Liver (tissue), 8 donors: ENCODE measurements at regions not wholly inside any gene's neighbourhood (a gene's known extent, or its start where the extent isn't known, plus 50 kb on each side); places are given as distances from the start of the nearest gene placed in this dataset.

Experiments used
- DNase-seq: peaks from one replicate; pipeline ENCODE4 v3.0.0-alpha.2; 2017; ENCODE audit warnings: low spot score
- H3K27ac ChIP-seq, 2 donors: one replicate each; pipeline ENCODE4 v1.7.0; 2013; ENCODE audit warnings: inconsistent platforms in 2 of 2, low read length in 2 of 2, control low read depth in 1 of 2, low read depth in 1 of 2, mild to moderate bottlenecking in 1 of 2
- H3K27me3 ChIP-seq, 4 donors: one replicate each; pipeline versions ENCODE4 v1.6.1 to v1.7.0; 2013; ENCODE audit warnings: low read length in 3 of 4, inconsistent platforms in 1 of 4, mild to moderate bottlenecking in 1 of 4, moderate library complexity in 1 of 4; ENCODE audit not compliant: control insufficient read depth in 4 of 4, insufficient read depth in 4 of 4
- H3K36me3 ChIP-seq, 4 donors: one replicate each; pipeline versions ENCODE4 v1.6.1 to v1.7.0; 2013; ENCODE audit warnings: low read length in 3 of 4, mild to moderate bottlenecking in 3 of 4, low read depth in 1 of 4, moderate library complexity in 1 of 4; ENCODE audit not compliant: control insufficient read depth in 4 of 4, insufficient read depth in 3 of 4
- H3K4me1 ChIP-seq, 4 donors: one replicate each; pipeline versions ENCODE4 v1.6.1 to v1.7.0; 2013; ENCODE audit warnings: low read length in 3 of 4, mild to moderate bottlenecking in 3 of 4, moderate library complexity in 1 of 4; ENCODE audit not compliant: control insufficient read depth in 4 of 4, insufficient read depth in 4 of 4
- H3K4me3 ChIP-seq, 3 donors: one replicate each; pipeline versions ENCODE4 v1.6.1 to v1.7.0; 2013; ENCODE audit warnings: low read length in 3 of 3, control low read depth in 1 of 3, low read depth in 1 of 3, mild to moderate bottlenecking in 1 of 3
- H3K9ac ChIP-seq, 2 donors: one replicate each; pipeline ENCODE4 v1.7.0; 2013; ENCODE audit warnings: low read length in 2 of 2, mild to moderate bottlenecking in 2 of 2, moderate library complexity in 2 of 2, control low read depth in 1 of 2, low read depth in 1 of 2
- H3K9me3 ChIP-seq, 4 donors: one replicate each; pipeline versions ENCODE4 v1.6.1 to v1.7.0; 2013; ENCODE audit warnings: low read length in 3 of 4; ENCODE audit not compliant: control insufficient read depth in 4 of 4
- EGR1 ChIP-seq, 2 donors: IDR thresholded peaks; 2 replicates each; pipeline ENCODE4 v1.6.1; 2016 to 2018; ENCODE audit warnings: antibody characterized with exemption in 2 of 2, low read depth in 2 of 2
- FOXA1 ChIP-seq: IDR thresholded peaks from 2 replicates; pipeline ENCODE4 v1.6.1; 2016; ENCODE audit warnings: antibody characterized with exemption
- FOXA2 ChIP-seq: IDR thresholded peaks from 2 replicates; pipeline ENCODE4 v1.6.1; 2016; ENCODE audit warnings: antibody characterized with exemption
- GABPA ChIP-seq, 2 donors: IDR thresholded peaks in 1 of 2; conservative IDR thresholded peaks in 1 of 2; 2 replicates each; pipeline ENCODE4 v1.6.1; 2016; ENCODE audit warnings: antibody characterized with exemption in 2 of 2, mild to moderate bottlenecking in 1 of 2, moderate library complexity in 1 of 2
- HNF4A ChIP-seq, 2 donors: conservative IDR thresholded peaks; 2 replicates each; pipeline ENCODE4 v1.6.1; 2016; ENCODE audit warnings: antibody characterized with exemption in 2 of 2, mild to moderate bottlenecking in 2 of 2
- HNF4G ChIP-seq: IDR thresholded peaks from 2 replicates; pipeline ENCODE4 v1.6.1; 2016; ENCODE audit warnings: antibody characterized with exemption
- JUND ChIP-seq, 2 donors: IDR thresholded peaks; 2 replicates each; pipeline ENCODE4 v1.6.1; 2016; ENCODE audit warnings: antibody characterized with exemption in 2 of 2
- NR2F2 ChIP-seq: IDR thresholded peaks from 2 replicates; pipeline ENCODE4 v1.6.1; 2016; ENCODE audit warnings: antibody characterized with exemption
- RAD21 ChIP-seq, 2 donors: IDR thresholded peaks; 2 replicates each; pipeline ENCODE4 v1.6.1; 2016; ENCODE audit warnings: antibody characterized with exemption in 2 of 2, mild to moderate bottlenecking in 2 of 2
- RXRA ChIP-seq, 2 donors: IDR thresholded peaks; 2 replicates each; pipeline ENCODE4 v1.6.1; 2017 to 2018; ENCODE audit warnings: antibody characterized with exemption in 2 of 2, mild to moderate bottlenecking in 1 of 2
- SP1 ChIP-seq: IDR thresholded peaks from 2 replicates; pipeline ENCODE4 v1.6.1; 2018; ENCODE audit warnings: antibody characterized with exemption, mild to moderate bottlenecking
- TAF1 ChIP-seq: conservative IDR thresholded peaks from 2 replicates; pipeline ENCODE4 v1.6.1; 2016; ENCODE audit warnings: antibody characterized with exemption, mild to moderate bottlenecking
- YY1 ChIP-seq: IDR thresholded peaks from 2 replicates; pipeline ENCODE4 v1.6.1; 2016; ENCODE audit warnings: antibody characterized with exemption, mild to moderate bottlenecking
- WGBS: extraction: QIAGEN DNeasy Blood & Tissue Kit; methylation state at CpG from one replicate; pipeline ENCODE4 v1.1.7; 2013; 5-methylcytosine and 5-hydroxymethylcytosine counted together
- TF ChIP-seq, protein P1 (sequence below): IDR thresholded peaks from 2 replicates; pipeline ENCODE4 v1.6.1; 2016; ENCODE audit warnings: antibody characterized with exemption
- TF ChIP-seq, protein P2 (sequence below): fragments of 150-350 bp; IDR thresholded peaks from 2 replicates; pipeline ENCODE4 v1.5.1; 2017; ENCODE audit warnings: improper control_type of control experiment, low read depth, low read length; ENCODE audit not compliant: missing input control
- TF ChIP-seq, protein P3 (sequence below): IDR thresholded peaks from 2 replicates; pipeline ENCODE4 v1.6.1; 2016; ENCODE audit warnings: antibody characterized with exemption
- TF ChIP-seq, protein P4 (sequence below): IDR thresholded peaks from 2 replicates; pipeline ENCODE4 v1.6.1; 2016; ENCODE audit warnings: antibody characterized with exemption, mild to moderate bottlenecking
- TF ChIP-seq, protein P5 (sequence below): IDR thresholded peaks from 2 replicates; pipeline ENCODE4 v1.6.1; 2016; ENCODE audit warnings: antibody characterized with exemption
- donor health status: healthy.
- donor health status: healthy.
- donor health status: healthy.
- donor health status: healthy.
- donor health status: healthy.

DNA sequence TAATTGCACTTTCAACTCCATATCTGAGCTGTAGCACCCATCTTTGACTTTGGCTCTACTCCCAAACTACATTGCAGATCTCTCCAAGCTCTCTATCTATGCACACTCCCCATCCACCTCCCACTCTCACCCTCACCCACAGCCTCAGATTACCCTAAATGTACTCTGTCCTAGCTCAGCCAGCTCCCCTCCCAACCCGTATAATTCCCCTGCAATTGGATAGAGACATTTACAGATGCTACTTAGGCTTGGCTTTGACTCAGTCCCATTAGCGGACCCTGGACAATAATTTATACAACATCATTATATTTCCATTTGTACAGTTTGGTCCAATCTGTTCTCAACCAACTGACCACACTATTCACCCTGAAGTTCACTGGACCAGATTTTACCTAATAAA is 338.9 kb upstream of the ANO3 start:
- no peak for DNase-seq

DNA sequence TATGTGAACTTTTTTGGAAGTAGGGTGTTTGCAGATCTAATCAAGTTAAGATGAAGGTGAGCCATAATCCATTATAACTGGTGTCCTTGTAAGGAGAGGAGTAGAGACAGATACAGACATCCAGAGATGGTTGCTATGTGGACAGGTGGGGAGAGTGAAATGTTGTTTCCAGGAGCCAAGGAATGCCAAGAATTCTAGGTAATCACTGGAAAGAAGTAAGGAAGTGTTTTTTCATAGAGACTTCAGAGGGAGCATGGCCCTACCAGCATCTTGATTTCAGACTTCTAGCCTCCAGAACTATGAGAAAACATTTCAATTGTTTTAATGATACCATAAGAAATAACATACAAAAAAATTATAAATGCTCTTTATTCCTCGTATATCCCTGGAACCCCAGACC is 320.5 kb upstream of the ANO3 start:
- Histone ChIP-seq H3K27ac (no peak overlapping the region), H3K9ac (no peak overlapping the region), H3K9me3 (no peaks in the 10 kb centered on the region), H3K4me1 (no peaks in the 10 kb centered on the region), H3K4me3 (no peak overlapping the region), H3K36me3 (no peaks in the 10 kb centered on the region), H3K27me3 (no peaks in the 10 kb centered on the region)
- no peak for DNase-seq
- TF ChIP-seq SP1 = no peak
- TF ChIP-seq TAF1 = no peak
- TF ChIP-seq, protein P1, sequence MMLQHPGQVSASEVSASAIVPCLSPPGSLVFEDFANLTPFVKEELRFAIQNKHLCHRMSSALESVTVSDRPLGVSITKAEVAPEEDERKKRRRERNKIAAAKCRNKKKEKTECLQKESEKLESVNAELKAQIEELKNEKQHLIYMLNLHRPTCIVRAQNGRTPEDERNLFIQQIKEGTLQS = no peak
- no peak for TF ChIP-seq HNF4A (conservative IDR thresholded peaks at IDR 0.05)
- WGBS = 73% methylated on average over 1 of the region's 1 CpG

More for the DNA sequence above, 338.9 kb upstream of the ANO3 start:
- H3K4me1 ChIP-seq = no peaks in the 10 kb centered on the region
- TF ChIP-seq NR2F2 (no peak), RXRA (IDR thresholded peaks at IDR 0.05) (no peak), JUND (IDR thresholded peaks at IDR 0.05) (no peak), HNF4A (conservative IDR thresholded peaks at IDR 0.05) (no peak), TAF1 (no peak), GABPA (IDR thresholded peaks at IDR 0.05 in 1 of 2, conservative IDR thresholded peaks at IDR 0.05 in 1 of 2) (no peak), YY1 (no peak), FOXA2 (no peak), RAD21 (IDR thresholded peaks at IDR 0.05) (no peak), HNF4G (no peak), FOXA1 (no peak), EGR1 (IDR thresholded peaks at IDR 0.05; ENCODE audit: low read depth in 2 of 2) (no peak), SP1 (no peak)
- TF ChIP-seq, protein P2, sequence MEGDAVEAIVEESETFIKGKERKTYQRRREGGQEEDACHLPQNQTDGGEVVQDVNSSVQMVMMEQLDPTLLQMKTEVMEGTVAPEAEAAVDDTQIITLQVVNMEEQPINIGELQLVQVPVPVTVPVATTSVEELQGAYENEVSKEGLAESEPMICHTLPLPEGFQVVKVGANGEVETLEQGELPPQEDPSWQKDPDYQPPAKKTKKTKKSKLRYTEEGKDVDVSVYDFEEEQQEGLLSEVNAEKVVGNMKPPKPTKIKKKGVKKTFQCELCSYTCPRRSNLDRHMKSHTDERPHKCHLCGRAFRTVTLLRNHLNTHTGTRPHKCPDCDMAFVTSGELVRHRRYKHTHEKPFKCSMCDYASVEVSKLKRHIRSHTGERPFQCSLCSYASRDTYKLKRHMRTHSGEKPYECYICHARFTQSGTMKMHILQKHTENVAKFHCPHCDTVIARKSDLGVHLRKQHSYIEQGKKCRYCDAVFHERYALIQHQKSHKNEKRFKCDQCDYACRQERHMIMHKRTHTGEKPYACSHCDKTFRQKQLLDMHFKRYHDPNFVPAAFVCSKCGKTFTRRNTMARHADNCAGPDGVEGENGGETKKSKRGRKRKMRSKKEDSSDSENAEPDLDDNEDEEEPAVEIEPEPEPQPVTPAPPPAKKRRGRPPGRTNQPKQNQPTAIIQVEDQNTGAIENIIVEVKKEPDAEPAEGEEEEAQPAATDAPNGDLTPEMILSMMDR = no peak
- TF ChIP-seq, protein P3, sequence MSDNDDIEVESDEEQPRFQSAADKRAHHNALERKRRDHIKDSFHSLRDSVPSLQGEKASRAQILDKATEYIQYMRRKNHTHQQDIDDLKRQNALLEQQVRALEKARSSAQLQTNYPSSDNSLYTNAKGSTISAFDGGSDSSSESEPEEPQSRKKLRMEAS = no peak
- TF ChIP-seq, protein P1 = no peak
- TF ChIP-seq, protein P4, sequence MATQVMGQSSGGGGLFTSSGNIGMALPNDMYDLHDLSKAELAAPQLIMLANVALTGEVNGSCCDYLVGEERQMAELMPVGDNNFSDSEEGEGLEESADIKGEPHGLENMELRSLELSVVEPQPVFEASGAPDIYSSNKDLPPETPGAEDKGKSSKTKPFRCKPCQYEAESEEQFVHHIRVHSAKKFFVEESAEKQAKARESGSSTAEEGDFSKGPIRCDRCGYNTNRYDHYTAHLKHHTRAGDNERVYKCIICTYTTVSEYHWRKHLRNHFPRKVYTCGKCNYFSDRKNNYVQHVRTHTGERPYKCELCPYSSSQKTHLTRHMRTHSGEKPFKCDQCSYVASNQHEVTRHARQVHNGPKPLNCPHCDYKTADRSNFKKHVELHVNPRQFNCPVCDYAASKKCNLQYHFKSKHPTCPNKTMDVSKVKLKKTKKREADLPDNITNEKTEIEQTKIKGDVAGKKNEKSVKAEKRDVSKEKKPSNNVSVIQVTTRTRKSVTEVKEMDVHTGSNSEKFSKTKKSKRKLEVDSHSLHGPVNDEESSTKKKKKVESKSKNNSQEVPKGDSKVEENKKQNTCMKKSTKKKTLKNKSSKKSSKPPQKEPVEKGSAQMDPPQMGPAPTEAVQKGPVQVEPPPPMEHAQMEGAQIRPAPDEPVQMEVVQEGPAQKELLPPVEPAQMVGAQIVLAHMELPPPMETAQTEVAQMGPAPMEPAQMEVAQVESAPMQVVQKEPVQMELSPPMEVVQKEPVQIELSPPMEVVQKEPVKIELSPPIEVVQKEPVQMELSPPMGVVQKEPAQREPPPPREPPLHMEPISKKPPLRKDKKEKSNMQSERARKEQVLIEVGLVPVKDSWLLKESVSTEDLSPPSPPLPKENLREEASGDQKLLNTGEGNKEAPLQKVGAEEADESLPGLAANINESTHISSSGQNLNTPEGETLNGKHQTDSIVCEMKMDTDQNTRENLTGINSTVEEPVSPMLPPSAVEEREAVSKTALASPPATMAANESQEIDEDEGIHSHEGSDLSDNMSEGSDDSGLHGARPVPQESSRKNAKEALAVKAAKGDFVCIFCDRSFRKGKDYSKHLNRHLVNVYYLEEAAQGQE = no peak
- TF ChIP-seq, protein P5, sequence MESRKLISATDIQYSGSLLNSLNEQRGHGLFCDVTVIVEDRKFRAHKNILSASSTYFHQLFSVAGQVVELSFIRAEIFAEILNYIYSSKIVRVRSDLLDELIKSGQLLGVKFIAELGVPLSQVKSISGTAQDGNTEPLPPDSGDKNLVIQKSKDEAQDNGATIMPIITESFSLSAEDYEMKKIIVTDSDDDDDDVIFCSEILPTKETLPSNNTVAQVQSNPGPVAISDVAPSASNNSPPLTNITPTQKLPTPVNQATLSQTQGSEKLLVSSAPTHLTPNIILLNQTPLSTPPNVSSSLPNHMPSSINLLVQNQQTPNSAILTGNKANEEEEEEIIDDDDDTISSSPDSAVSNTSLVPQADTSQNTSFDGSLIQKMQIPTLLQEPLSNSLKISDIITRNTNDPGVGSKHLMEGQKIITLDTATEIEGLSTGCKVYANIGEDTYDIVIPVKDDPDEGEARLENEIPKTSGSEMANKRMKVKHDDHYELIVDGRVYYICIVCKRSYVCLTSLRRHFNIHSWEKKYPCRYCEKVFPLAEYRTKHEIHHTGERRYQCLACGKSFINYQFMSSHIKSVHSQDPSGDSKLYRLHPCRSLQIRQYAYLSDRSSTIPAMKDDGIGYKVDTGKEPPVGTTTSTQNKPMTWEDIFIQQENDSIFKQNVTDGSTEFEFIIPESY = no peak
- H3K4me3 ChIP-seq = no peak overlapping the region
- no peaks in the 10 kb centered on the region for H3K9me3 ChIP-seq
- no peak overlapping the region for H3K27ac ChIP-seq
- WGBS = 82% methylated on average over 2 of the region's 2 CpGs
- H3K27me3 ChIP-seq = no peaks in the 10 kb centered on the region
- no peak overlapping the region for H3K9ac ChIP-seq
- H3K36me3 ChIP-seq = no peaks in the 10 kb centered on the region
